ENCODE measurements at regions not wholly inside any gene's neighbourhood (a gene's known extent, or its start where the extent isn't known, plus 50 kb on each side); places are given as distances from the start of the nearest gene placed in this dataset.

DNA sequence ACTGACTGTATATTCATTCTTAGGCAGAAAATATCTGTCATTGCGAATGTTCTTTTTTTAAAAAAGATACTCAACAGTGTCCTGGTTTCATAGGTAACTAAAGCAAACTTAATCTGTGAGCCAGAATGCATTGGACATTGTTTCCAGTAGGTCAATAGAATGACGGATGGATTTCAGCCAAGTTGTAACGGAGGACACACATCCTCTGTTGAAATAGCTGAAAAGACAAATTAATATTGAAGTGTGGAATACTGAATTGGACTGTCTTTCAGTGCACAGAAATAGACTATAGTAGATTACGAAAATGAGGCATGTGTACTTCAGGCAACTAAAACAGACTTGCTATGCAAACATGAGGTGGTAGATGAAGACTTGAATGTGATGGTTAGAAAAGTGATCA, 461.6 kb downstream of the WDR72 start:
- H3K4me3 ChIP-seq, result no peak overlapping the region
- no peaks in the 10 kb centered on the region for H3K4me1 ChIP-seq (ENCODE audit: insufficient read depth)
- H3K9me2 ChIP-seq (replicated peaks; ENCODE audit: insufficient read depth), result no peaks in the 10 kb centered on the region
- no peak for DNase-seq (ENCODE audit: low spot score)
- H3K27me3 ChIP-seq, result no peaks in the 10 kb centered on the region
- no peaks in the 10 kb centered on the region for H3K9me3 ChIP-seq (ENCODE audit: low read depth)
- no peak overlapping the region for H2AFZ ChIP-seq
- H3K27ac ChIP-seq, result no peak overlapping the region
- 89% methylated on average over 4 of the region's 4 CpGs for WGBS (ENCODE audit: low lambda C conversion rate, missing lambda C conversion rate)
- TF ChIP-seq EZH2phosphoT487 (IDR thresholded peaks at IDR 0.05; ENCODE audit: low read depth, severe bottlenecking, unreplicated experiment), result no peak
- TF ChIP-seq, protein P1, sequence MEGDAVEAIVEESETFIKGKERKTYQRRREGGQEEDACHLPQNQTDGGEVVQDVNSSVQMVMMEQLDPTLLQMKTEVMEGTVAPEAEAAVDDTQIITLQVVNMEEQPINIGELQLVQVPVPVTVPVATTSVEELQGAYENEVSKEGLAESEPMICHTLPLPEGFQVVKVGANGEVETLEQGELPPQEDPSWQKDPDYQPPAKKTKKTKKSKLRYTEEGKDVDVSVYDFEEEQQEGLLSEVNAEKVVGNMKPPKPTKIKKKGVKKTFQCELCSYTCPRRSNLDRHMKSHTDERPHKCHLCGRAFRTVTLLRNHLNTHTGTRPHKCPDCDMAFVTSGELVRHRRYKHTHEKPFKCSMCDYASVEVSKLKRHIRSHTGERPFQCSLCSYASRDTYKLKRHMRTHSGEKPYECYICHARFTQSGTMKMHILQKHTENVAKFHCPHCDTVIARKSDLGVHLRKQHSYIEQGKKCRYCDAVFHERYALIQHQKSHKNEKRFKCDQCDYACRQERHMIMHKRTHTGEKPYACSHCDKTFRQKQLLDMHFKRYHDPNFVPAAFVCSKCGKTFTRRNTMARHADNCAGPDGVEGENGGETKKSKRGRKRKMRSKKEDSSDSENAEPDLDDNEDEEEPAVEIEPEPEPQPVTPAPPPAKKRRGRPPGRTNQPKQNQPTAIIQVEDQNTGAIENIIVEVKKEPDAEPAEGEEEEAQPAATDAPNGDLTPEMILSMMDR (IDR thresholded peaks at IDR 0.05; ENCODE audit: poor library complexity), result no peak
- no peak for TF ChIP-seq EZH2 (IDR thresholded peaks at IDR 0.05; ENCODE audit: borderline replicate concordance)
- H3K36me3 ChIP-seq (replicated peaks; ENCODE audit: insufficient read depth, low read depth), result no peaks in the 10 kb centered on the region
- no peak overlapping the region for H3K4me2 ChIP-seq
- no peaks in the 10 kb centered on the region for H4K20me1 ChIP-seq (ENCODE audit: insufficient read depth, poor library complexity, severe bottlenecking)
- H3K79me2 ChIP-seq, result no peaks in the 10 kb centered on the region

DNA sequence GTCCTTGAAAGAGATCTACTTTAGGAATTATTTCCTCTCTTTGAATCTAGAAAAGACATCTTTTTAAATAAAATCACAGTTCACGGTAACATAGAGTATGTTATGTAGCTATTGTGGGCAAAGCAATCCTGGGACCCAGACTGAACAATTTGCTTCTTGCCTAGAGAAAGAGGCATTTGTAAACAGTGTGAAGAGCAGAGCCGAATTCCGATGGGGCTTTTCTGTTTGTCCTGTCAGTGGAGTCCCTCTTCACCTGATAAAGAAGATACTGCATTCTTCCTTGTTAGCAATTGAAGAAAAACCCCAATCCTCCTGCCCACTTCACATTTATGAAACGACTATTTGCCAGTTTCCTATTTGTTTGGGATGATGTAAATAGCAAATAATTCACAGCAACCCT, 462.9 kb downstream of the WDR72 start:
- WGBS (ENCODE audit: low lambda C conversion rate, missing lambda C conversion rate), result 27% methylated on average over 4 of the region's 4 CpGs
- Histone ChIP-seq H3K27me3 (no peaks in the 10 kb centered on the region), H3K9me2 (replicated peaks; ENCODE audit: insufficient read depth) (no peaks in the 10 kb centered on the region), H2AFZ (no peak overlapping the region), H3K4me1 (ENCODE audit: insufficient read depth) (no peaks in the 10 kb centered on the region), H3K4me3 (no peak overlapping the region), H4K20me1 (ENCODE audit: insufficient read depth, poor library complexity, severe bottlenecking) (no peaks in the 10 kb centered on the region), H3K9me3 (ENCODE audit: low read depth) (no peaks in the 10 kb centered on the region), H3K4me2 (no peak overlapping the region), H3K79me2 (no peaks in the 10 kb centered on the region), H3K27ac (no peak overlapping the region), H3K36me3 (replicated peaks; ENCODE audit: insufficient read depth, low read depth) (no peaks in the 10 kb centered on the region)
- DNase-seq (ENCODE audit: low spot score), result no peak
- TF ChIP-seq, protein P1 (IDR thresholded peaks at IDR 0.05; ENCODE audit: poor library complexity), result no peak
- no peak for TF ChIP-seq EZH2 (IDR thresholded peaks at IDR 0.05; ENCODE audit: borderline replicate concordance)
- no peak for TF ChIP-seq EZH2phosphoT487 (IDR thresholded peaks at IDR 0.05; ENCODE audit: low read depth, severe bottlenecking, unreplicated experiment)

DNA sequence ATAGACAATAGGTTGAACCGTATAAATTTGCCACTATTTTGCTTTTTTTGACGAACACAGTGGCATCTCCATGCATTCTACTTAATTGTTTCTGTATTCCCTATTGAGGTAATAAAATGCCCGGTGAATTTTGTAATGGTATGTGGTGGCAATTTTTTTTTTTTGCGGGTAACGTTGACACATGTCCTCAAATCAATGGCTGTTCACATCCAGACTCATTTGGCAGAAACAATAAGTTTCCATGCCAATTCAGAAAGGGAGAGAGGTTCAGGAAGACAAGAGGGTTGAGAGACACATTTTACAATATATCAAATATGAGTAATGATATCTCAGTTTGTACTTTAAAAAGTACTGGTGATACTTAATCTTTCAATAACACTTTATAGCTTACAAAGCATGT, 463.9 kb downstream of the WDR72 start:
- H3K4me2 ChIP-seq, result no peak overlapping the region
- no peaks in the 10 kb centered on the region for H3K36me3 ChIP-seq (replicated peaks; ENCODE audit: insufficient read depth, low read depth)
- H3K27me3 ChIP-seq, result no peaks in the 10 kb centered on the region
- H3K4me1 ChIP-seq (ENCODE audit: insufficient read depth), result no peaks in the 10 kb centered on the region
- H2AFZ ChIP-seq, result no peak overlapping the region
- WGBS (ENCODE audit: low lambda C conversion rate, missing lambda C conversion rate), result 88% methylated on average over 5 of the region's 5 CpGs
- H4K20me1 ChIP-seq (ENCODE audit: insufficient read depth, poor library complexity, severe bottlenecking), result no peaks in the 10 kb centered on the region
- no peak overlapping the region for H3K4me3 ChIP-seq
- H3K9me2 ChIP-seq (replicated peaks; ENCODE audit: insufficient read depth), result no peaks in the 10 kb centered on the region
- TF ChIP-seq, protein P1 (IDR thresholded peaks at IDR 0.05; ENCODE audit: poor library complexity), result no peak
- no peak for TF ChIP-seq EZH2 (IDR thresholded peaks at IDR 0.05; ENCODE audit: borderline replicate concordance)
- no peak for TF ChIP-seq EZH2phosphoT487 (IDR thresholded peaks at IDR 0.05; ENCODE audit: low read depth, severe bottlenecking, unreplicated experiment)
- H3K79me2 ChIP-seq, result no peaks in the 10 kb centered on the region
- no peaks in the 10 kb centered on the region for H3K9me3 ChIP-seq (ENCODE audit: low read depth)
- DNase-seq (ENCODE audit: low spot score), result no peak
- no peak overlapping the region for H3K27ac ChIP-seq

DNA sequence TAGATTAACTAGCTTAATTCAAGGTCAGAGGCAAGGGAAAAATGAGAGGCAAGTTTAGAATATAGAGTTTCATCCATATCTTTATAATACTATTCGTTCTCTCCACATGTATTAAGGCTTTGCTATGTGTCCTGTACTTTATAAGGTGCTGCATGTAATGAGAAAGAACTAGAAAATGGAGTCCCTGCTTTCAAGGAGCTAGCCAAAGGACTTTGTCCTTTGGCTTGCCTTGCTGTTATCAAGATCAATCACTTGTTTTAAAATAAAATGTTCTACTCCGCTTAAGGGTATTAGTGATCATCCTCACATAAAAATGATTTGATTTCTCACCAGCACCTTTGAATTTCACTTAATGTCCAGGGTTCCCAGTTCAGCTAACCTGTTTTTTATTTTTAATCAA, 470.9 kb downstream of the WDR72 start:
- Histone ChIP-seq H3K9me3 (ENCODE audit: low read depth) (no peaks in the 10 kb centered on the region), H3K79me2 (no peaks in the 10 kb centered on the region), H3K27ac (no peak overlapping the region), H3K9me2 (replicated peaks; ENCODE audit: insufficient read depth) (no peaks in the 10 kb centered on the region), H3K4me2 (no peak overlapping the region), H3K27me3 (no peaks in the 10 kb centered on the region), H3K36me3 (replicated peaks; ENCODE audit: insufficient read depth, low read depth) (no peaks in the 10 kb centered on the region), H3K4me3 (no peak overlapping the region), H2AFZ (no peak overlapping the region), H3K4me1 (ENCODE audit: insufficient read depth) (peaks cover 6% of the 10 kb centered on the region), H4K20me1 (ENCODE audit: insufficient read depth, poor library complexity, severe bottlenecking) (no peaks in the 10 kb centered on the region)
- 83% methylated on average over 2 of the region's 2 CpGs for WGBS (ENCODE audit: low lambda C conversion rate, missing lambda C conversion rate)
- no peak for TF ChIP-seq EZH2 (IDR thresholded peaks at IDR 0.05; ENCODE audit: borderline replicate concordance)
- no peak for TF ChIP-seq EZH2phosphoT487 (IDR thresholded peaks at IDR 0.05; ENCODE audit: low read depth, severe bottlenecking, unreplicated experiment)
- TF ChIP-seq, protein P1 (IDR thresholded peaks at IDR 0.05; ENCODE audit: poor library complexity), result no peak
- DNase-seq (ENCODE audit: low spot score), result no peak
